Medulla oblongata (tissue), 1 donor: ENCODE measurements at regions not wholly inside any gene's neighbourhood (a gene's known extent, or its start where the extent isn't known, plus 50 kb on each side); places are given as distances from the start of the nearest gene placed in this dataset.
"Not testable (repeated sequence)": the region's sequence is repeated elsewhere in the genome, so short reads cannot be mapped to it uniquely, and the experiment has no call there.

Source experiments
- DNase-seq: peaks from one replicate; pipeline ENCODE4 v3.0.0-alpha.2; 2015; ENCODE audit errors: extremely low spot score

DNA sequence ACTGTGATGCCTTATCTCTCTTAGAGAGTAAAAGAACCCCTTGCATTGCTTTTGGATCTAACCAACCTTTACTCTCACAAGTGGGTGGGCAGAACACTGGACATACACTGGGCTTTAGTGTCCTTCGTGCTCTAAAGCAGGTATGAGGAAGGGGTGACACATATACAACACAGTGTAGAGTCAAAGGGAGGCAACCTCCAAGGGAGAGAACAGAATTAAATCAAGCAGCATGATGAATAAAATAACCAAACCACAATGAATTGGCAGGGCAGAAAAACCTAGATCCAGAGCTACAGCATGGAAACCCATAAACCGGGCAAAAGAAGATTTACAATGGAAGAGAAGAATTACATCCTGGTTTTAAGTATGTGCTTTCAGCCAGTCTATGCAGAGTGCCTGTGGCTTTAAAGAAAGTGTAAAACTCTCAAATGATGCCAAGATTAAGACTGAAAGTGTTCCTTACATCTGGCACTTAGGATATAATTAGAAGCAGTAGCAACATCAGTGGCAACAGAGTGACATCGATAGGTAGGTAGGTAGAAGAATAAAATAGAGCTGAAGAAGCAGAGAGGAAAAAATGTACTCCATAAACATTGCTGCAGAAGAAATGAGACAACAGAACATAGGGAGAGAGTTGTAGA is 191.7 kb upstream of the ZC3H15 start:
- DNase-seq: no peak

DNA sequence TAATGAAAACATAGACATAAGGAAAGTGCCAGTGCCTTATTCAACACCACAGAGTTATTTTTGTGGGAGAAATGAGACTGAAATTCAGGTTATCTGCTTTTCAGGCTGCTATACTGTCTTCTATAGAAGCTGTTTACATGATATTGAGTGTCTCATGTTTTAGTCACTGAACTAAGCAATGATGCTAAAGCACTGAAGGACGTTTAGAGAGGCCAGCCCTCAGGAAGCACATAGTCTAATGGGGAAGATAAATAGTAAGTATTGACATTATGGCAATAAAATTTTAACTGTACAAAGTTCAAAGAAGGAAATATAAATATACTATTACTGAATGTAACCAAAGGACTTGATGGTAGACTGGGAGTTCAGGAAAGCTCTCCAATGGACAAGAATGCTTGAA is 186.4 kb upstream of the ZC3H15 start:
- no peak for DNase-seq

DNA sequence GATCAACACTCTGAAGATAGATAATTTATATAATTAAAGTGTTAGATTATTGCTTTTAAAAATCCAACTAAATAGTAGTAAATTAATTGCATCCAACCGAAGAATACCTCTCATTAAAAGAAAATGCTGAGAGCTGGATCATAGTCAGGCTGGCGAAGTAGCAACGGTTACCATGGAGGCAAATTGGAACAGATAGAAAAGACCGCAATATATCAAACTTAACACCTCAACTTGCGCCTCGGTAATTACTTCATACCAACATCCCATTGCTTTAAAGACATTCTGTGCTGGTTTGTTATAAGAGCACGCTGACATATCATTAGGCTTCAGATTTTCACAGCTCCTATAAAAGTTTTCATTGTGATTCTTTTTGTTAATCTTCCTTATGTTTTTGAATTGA is 183.8 kb upstream of the ZC3H15 start:
- peak; percentile 22 for DNase-seq

GRCh38 chr2:186303091-186303490 is 183.0 kb upstream of the ZC3H15 start:
- no peak for DNase-seq

DNA sequence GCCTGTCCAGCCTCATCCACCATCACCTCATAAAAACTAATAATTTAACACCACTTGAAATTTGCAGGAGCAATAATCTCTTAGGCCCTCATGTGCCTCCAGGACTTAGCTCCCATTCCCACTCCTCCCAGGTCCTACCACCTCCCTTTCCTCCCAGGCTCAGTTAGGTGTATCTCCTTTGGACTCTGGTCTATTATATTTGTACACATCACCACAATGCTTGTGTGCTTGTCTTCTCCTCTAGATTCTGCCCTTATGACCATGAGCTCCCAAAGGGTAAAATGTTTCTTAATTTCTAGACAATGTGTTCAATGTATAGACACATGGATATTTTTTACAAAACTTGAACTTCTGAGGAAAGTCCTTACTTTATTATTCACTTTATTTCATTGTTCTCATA is 182.0 kb upstream of the ZC3H15 start:
- DNase-seq: no peak

DNA sequence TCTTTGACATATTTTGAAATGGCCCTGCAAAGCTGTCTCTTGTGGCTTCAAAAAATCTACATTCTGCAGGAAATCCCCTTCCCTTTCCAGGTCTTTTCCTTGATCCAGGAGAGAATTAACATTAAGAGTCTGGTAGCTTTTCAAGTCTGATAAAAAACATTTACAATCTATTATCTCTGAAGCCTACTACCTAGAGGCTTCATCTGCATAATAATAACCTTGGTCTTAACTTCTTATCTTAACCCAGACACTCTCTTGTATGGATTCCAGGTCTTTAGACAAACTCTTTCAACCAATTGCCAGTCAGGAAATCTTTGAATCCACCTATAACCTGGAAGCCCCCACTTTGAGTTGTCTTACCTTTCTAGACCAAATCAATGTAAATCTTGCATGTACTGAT is 179.3 kb upstream of the ZC3H15 start:
- DNase-seq: no peak

GRCh38 chr2:186307871-186308270 is 178.2 kb upstream of the ZC3H15 start:
- DNase-seq: no peak

- DNase-seq: no peak
These were observed 177.7 kb upstream of the ZC3H15 start for GRCh38 chr2:186308347-186308746.

- DNase-seq: peak; percentile 33
These were observed 176.2 kb upstream of the ZC3H15 start for GRCh38 chr2:186309901-186310300.

GRCh38 chr2:186319105-186319504 is 167.0 kb upstream of the ZC3H15 start:
- DNase-seq: no peak

GRCh38 chr2:186325827-186326535 is 160.1 kb upstream of the ZC3H15 start:
- DNase-seq: no peak

GRCh38 chr2:186327251-186327868 is 158.7 kb upstream of the ZC3H15 start:
- no peak for DNase-seq

- no peak for DNase-seq
These were observed 157.2 kb upstream of the ZC3H15 start for GRCh38 chr2:186328838-186329237.

DNA sequence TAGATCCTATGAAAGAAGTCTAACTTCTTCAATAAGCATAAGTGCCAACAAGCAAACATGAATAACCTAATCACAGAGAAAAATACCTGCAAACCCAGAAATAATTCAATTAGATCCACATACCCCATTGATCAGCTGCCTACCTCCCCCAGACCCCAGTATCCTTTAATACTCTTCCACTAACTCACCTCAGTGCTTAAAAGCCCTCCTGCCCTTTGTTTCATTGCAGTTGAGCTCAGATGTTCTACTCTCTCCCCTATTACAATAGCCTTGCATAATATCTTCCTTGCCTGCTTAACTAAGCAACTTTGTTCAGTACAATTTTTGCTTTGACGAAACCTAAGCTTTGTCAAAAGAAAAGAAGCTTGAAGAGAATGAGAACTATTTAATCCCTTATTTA is 156.0 kb upstream of the ZC3H15 start:
- DNase-seq: no peak

- no peak for DNase-seq
These were observed 146.3 kb upstream of the ZC3H15 start for GRCh38 chr2:186339716-186340115.

GRCh38 chr2:186342029-186342428 is 144.0 kb upstream of the ZC3H15 start:
- no peak for DNase-seq

DNA sequence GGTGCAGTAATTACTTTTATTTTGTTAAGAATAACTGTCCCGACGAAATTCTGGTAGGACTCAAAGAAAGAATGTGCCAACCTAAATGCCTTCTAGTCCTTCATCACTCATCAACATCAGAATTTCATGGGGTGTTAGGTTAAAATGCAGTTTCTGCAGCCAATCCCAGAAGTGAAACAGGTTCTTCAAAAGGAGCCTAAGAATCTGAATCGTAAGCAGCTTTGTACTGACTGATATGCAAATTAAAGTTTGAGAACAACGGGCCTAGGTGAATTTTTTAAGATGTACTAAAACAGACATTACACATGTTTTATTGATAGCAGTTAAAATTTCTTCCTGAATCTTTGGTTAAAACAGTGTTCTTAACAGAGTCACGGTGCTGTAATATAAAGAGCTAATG is 140.3 kb upstream of the ZC3H15 start:
- DNase-seq: no peak

DNA sequence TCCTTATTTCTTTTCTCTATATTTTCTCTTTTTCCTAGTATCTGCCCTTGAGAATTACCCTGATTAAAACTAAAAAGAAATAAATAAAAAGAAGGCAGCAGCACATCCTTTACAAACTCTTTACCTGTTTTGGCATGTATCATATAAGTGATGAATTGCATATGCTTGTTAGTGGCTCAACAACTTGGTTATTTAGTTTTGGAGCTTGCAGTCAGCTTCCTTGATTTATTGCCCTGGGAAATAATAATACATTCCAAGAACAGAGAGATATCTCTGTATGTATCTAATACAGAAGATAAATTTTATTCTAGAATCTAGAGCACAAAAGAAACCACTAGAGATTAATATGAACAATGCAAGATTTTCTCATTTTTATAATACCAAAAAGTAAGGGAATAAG is 139.8 kb upstream of the ZC3H15 start:
- no peak for DNase-seq

DNA sequence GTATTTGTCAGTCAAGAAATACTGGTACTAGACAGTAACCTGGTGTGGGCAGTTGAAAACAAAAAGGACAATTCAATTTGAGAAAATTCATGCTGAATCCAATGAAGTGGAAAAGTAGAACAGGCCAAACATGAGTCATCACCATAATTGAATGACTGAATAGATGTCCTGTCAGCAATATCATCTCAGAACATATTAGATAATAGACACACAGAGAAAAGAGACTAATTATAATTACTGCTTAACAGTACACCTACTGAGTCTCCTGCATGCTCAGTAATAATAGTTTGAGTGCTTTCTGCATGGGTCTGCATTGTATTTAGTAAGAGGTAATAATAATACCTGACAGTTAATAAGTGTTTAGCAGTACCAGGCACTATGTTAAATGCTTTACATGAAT is 138.6 kb upstream of the ZC3H15 start:
- no peak for DNase-seq

DNA sequence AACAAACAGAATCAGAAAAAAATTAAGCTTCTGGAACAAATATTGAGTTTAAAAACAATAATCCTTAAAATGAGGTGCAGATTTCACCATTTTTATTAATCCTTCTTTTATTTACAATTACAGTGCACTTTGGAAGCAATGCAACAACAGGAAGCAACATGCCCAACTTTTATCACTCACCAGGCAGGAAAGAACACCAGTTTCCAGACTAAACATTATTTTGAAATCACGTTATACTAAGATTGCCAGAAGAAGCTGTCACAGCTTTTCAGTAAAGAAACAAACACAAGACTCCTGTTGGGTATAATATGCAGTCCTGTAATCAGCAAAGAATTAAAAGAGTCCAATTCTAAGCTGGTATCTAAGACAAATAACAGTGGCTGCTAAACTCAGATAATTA is 137.9 kb upstream of the ZC3H15 start:
- no peak for DNase-seq

DNA sequence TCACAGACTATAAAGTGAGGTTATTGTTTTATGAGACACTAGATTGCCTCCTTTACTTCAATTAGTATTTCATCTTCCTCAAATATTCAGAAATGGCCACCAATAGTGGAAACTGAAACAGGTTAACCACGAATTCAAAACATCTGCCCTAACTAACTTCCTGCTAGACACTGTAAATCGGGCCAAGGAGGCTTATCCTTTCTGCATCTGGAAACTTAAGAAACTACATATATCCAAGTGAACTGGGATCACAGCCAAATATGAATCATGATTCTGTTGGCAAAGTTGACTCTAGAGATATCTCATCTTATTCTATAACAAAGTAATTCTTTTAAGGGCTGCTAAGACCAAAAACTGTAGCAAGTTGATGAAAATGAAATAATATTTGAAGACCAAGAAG is 136.6 kb upstream of the ZC3H15 start:
- no peak for DNase-seq

GRCh38 chr2:186354160-186354559 is 131.9 kb upstream of the ZC3H15 start:
- not testable (repeated sequence) for DNase-seq

- no peak for DNase-seq
These were observed 120.7 kb upstream of the ZC3H15 start for GRCh38 chr2:186365406-186365805.
